Mammary epithelial cell (primary cell): ENCODE measurements at regions not wholly inside any gene's neighbourhood (a gene's known extent, or its start where the extent isn't known, plus 50 kb on each side); places are given as distances from the start of the nearest gene placed in this dataset.

Source experiments
- EZH2 ChIP-seq: IDR thresholded peaks from 2 replicates; pipeline ENCODE4 v1.6.1; 2012; ENCODE audit warnings: low read length, inconsistent platforms, borderline replicate concordance
- TF ChIP-seq, protein P1 (sequence below), 2 donors: IDR thresholded peaks in 1 of 2; conservative IDR thresholded peaks in 1 of 2; 2 replicates each; pipeline ENCODE4 v1.5.1; 2011 to 2012; ENCODE audit warnings: inconsistent platforms in 2 of 2, low read length in 2 of 2, mild to moderate bottlenecking in 2 of 2, control low read depth in 1 of 2, low read depth in 1 of 2; ENCODE audit not compliant: insufficient read depth in 1 of 2; ENCODE audit errors: extremely low read depth in 1 of 2

DNA sequence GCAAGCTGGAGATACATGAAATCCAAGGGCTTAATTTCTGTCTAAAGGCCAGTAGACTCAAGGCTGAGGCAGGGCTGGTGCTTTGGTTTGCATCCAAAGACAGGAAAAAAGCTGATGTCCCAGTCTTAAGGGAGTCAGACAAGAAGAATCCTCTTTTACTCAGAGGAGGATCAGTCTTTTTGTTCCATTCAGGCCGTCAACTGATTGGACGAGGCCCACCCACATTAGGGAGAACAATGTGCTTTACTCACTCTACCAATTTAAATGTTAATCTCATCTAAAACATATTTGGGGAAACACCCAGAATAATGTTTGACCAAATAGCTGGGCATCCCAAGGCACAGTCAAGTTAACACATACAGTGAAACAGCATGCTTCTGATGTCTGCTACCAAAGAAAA, 388.5 kb upstream of the CHRM2 start:
- TF ChIP-seq, protein P1, sequence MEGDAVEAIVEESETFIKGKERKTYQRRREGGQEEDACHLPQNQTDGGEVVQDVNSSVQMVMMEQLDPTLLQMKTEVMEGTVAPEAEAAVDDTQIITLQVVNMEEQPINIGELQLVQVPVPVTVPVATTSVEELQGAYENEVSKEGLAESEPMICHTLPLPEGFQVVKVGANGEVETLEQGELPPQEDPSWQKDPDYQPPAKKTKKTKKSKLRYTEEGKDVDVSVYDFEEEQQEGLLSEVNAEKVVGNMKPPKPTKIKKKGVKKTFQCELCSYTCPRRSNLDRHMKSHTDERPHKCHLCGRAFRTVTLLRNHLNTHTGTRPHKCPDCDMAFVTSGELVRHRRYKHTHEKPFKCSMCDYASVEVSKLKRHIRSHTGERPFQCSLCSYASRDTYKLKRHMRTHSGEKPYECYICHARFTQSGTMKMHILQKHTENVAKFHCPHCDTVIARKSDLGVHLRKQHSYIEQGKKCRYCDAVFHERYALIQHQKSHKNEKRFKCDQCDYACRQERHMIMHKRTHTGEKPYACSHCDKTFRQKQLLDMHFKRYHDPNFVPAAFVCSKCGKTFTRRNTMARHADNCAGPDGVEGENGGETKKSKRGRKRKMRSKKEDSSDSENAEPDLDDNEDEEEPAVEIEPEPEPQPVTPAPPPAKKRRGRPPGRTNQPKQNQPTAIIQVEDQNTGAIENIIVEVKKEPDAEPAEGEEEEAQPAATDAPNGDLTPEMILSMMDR (conservative IDR thresholded peaks at IDR 0.05 in 1 of 2, IDR thresholded peaks at IDR 0.05 in 1 of 2; ENCODE audit: extremely low read depth in 1 of 2, insufficient read depth in 1 of 2, low read depth in 1 of 2, low read length in 2 of 2) = no peak
- TF ChIP-seq EZH2 = no peak
